Nephron (organoid): ENCODE measurements at regions not wholly inside any gene's neighbourhood (a gene's known extent, or its start where the extent isn't known, plus 50 kb on each side); places are given as distances from the start of the nearest gene placed in this dataset.
A peak's percentile ranks its signal among the peaks of the same experiment; 100 is the strongest.
"Not testable (repeated sequence)": the region's sequence is repeated elsewhere in the genome, so short reads cannot be mapped to it uniquely, and the experiment has no call there.

Experiments used
- H3K27ac Mint-ChIP-seq, 3 experiments: 2 replicates each; pipeline ENCODE4 v1.8.0; 2020; ENCODE audit warnings: mixed read lengths in 3 of 3, mild to moderate bottlenecking in 2 of 3, moderate library complexity in 1 of 3
- H3K27me3 Mint-ChIP-seq: 2 replicates; pipeline ENCODE4 v1.8.0; 2021; ENCODE audit warnings: low read depth, mild to moderate bottlenecking, moderate library complexity, mixed read lengths
- H3K36me3 Mint-ChIP-seq: 2 replicates; pipeline ENCODE4 v1.8.0; 2020; ENCODE audit warnings: low read depth, mixed read lengths
- H3K4me1 Mint-ChIP-seq: 2 replicates; pipeline ENCODE4 v1.8.0; 2020; ENCODE audit warnings: mixed read lengths
- H3K4me3 Mint-ChIP-seq, 3 experiments: 2 replicates each; pipeline ENCODE4 v1.8.0; 2020; ENCODE audit warnings: mild to moderate bottlenecking in 3 of 3, mixed read lengths in 3 of 3, moderate library complexity in 2 of 3
- H3K9me3 Mint-ChIP-seq: 2 replicates; pipeline ENCODE4 v1.8.0; 2020; ENCODE audit warnings: mixed read lengths
- CTCF ChIP-seq, 3 experiments: fragments of 200-600 bp; sonication (generic); IDR thresholded peaks; one replicate each; pipeline ENCODE4 v1.5.0; 2021; ENCODE audit warnings: antibody characterized with exemption in 3 of 3; ENCODE audit not compliant: unreplicated experiment in 3 of 3

DNA sequence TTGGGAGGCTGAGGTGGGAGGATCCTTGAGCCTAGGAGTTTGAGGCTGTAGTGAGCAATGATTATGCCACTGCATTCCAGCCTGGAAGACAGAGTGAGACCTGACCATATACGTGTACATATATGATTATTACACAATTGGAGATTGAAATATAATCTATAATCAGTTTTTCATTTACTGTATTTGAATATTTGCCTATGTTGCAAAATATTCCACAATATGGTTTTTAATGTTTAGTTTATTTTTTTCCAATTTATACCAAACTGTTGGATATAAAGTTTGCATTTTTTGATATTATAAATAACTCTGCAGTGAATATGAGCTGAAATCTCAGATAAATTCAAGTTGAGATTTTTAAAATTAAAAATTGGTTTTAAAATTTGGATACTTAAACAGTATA lies 79.6 kb upstream of the SIRPG start:
- Mint-ChIP-seq H3K4me1 (no peaks in the 10 kb centered on the region), H3K27ac (no peak overlapping the region), H3K36me3 (no peaks in the 10 kb centered on the region), H3K27me3 (peaks cover 9% of the 10 kb centered on the region), H3K9me3 (no peaks in the 10 kb centered on the region), H3K4me3 (no peak overlapping the region)
- no peak for TF ChIP-seq CTCF (IDR thresholded peaks at IDR 0.05; ENCODE audit: unreplicated experiment in 3 of 3)

DNA sequence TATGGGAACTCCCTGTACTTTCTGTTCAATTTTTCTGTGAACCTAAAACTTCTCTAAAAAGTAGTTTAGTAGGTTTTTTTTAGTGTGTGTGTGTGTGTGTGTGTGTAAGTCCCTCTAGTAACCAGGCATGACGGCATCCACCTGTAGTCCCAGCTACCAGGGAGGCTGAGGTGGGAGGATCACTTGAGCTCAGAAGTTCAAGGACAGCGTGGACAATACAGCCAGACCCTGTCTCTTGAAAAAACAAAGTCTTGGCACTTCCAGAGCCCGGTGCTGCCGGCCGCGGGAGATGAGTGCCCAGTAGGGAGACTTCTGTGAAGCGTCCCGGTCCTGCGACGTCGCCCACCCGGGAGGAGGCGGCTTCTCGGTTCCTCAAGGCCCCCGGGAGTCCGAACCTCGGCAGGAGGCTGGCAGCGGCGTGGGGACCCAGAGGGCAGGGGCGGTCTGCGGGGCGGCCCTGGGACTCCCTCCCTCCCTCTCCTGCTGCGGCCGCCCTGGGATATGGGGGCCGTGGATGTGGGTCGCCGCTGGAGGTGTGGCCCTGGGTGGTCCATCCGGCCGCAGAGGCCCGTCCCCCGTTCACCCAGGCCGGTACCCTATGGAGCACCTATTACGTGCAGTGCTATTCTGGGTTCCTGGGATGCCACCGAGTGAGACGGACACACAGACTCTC lies 78.0 kb upstream of the SIRPG start:
- no peak for TF ChIP-seq CTCF (IDR thresholded peaks at IDR 0.05; ENCODE audit: unreplicated experiment in 3 of 3)
- Mint-ChIP-seq H3K4me1 (no peaks in the 10 kb centered on the region), H3K4me3 (no peak overlapping the region), H3K27me3 (peaks cover 9% of the 10 kb centered on the region), H3K9me3 (no peaks in the 10 kb centered on the region), H3K36me3 (no peaks in the 10 kb centered on the region), H3K27ac (no peak overlapping the region)

GRCh38 chr20:1734269-1734858 lies 76.8 kb upstream of the SIRPG start:
- H3K4me1 Mint-ChIP-seq, result no peaks in the 10 kb centered on the region
- H3K36me3 Mint-ChIP-seq, result no peaks in the 10 kb centered on the region
- no peak for TF ChIP-seq CTCF (IDR thresholded peaks at IDR 0.05; ENCODE audit: unreplicated experiment in 3 of 3)
- no peaks in the 10 kb centered on the region for H3K9me3 Mint-ChIP-seq
- no peak overlapping the region for H3K4me3 Mint-ChIP-seq
- H3K27me3 Mint-ChIP-seq, result peaks cover 4% of the 10 kb centered on the region
- no peak overlapping the region for H3K27ac Mint-ChIP-seq

DNA sequence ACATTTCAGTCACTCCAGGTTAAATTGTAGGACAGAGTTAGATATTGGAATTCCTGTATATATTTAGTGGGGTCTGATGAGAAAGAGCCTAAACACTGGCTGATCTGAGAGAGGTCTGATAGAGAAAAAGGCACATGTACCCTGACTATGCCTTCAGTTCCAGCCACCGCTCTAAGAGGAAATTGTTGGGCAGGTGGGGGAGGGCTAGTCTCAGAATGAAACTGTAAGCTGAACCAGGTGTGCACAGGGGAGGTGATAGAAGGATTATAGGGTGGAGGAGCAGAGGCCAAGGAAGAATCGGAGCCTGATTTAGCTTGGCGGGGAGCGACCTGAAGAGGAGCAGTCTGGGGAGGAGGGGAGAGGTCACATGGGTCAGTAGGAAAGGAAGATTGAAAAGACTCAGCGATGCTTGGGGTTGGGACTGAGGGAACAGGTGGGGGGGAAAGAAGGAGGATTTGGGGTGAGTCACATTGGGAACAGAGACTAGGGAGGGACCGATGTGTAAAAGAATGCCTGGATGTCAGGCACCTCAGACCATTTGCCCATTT lies 74.3 kb upstream of the SIRPG start:
- H3K9me3 Mint-ChIP-seq, H3K27me3 Mint-ChIP-seq, H3K4me3 Mint-ChIP-seq, H3K4me1 Mint-ChIP-seq, H3K36me3 Mint-ChIP-seq: not testable (repeated sequence)
- H3K27ac Mint-ChIP-seq, result peak overlapping the region in 1 of 3 experiments; percentile 26

GRCh38 chr20:1730981-1731711 lies 73.6 kb upstream of the SIRPG start:
- not testable (repeated sequence) for H3K4me3 Mint-ChIP-seq, H3K9me3 Mint-ChIP-seq, H3K36me3 Mint-ChIP-seq, H3K4me1 Mint-ChIP-seq, H3K27me3 Mint-ChIP-seq
- peak overlapping the region in 1 of 3 experiments; percentile 26 for H3K27ac Mint-ChIP-seq

- not testable (repeated sequence) for H3K36me3 Mint-ChIP-seq, H3K4me3 Mint-ChIP-seq, H3K4me1 Mint-ChIP-seq, H3K27me3 Mint-ChIP-seq, H3K27ac Mint-ChIP-seq, H3K9me3 Mint-ChIP-seq
These were observed 69.7 kb upstream of the SIRPG start for GRCh38 chr20:1727303-1727702.

- Mint-ChIP-seq H3K36me3 (no peaks in the 10 kb centered on the region), H3K4me3 (no peak overlapping the region), H3K4me1 (no peaks in the 10 kb centered on the region), H3K27me3 (peaks cover 3% of the 10 kb centered on the region), H3K27ac (no peak overlapping the region), H3K9me3 (peaks cover 7% of the 10 kb centered on the region)
- no peak for TF ChIP-seq CTCF (IDR thresholded peaks at IDR 0.05; ENCODE audit: unreplicated experiment in 3 of 3)
These were observed 67.3 kb upstream of the SIRPG start for GRCh38 chr20:1724901-1725300.
